Spinal cord (tissue), 9 donors: ENCODE measurements at regions not wholly inside any gene's neighbourhood (a gene's known extent, or its start where the extent isn't known, plus 50 kb on each side); places are given as distances from the start of the nearest gene placed in this dataset.

ENCODE experiments used
- DNase-seq, 6 donors: peaks; one replicate each; pipeline versions ENCODE4 v3.0.0 to v3.0.0-alpha.2; 2013 to 2015; ENCODE audit warnings: low spot score in 6 of 6, low read depth in 4 of 6
- H3K27ac ChIP-seq: one replicate; pipeline ENCODE4 v1.5.1; 2013; ENCODE audit warnings: low read depth, low read length, control low read depth
- H3K27me3 ChIP-seq: one replicate; pipeline ENCODE4 v1.6.1; 2013; ENCODE audit warnings: low read length; ENCODE audit not compliant: control insufficient read depth, insufficient read depth
- H3K36me3 ChIP-seq: one replicate; pipeline ENCODE4 v1.6.1; 2013; ENCODE audit warnings: low read length; ENCODE audit not compliant: control insufficient read depth, insufficient read depth
- H3K4me1 ChIP-seq: one replicate; pipeline ENCODE4 v1.6.1; 2013; ENCODE audit warnings: low read length; ENCODE audit not compliant: control insufficient read depth, insufficient read depth
- H3K4me3 ChIP-seq: one replicate; pipeline ENCODE4 v1.5.1; 2013; ENCODE audit warnings: low read depth, low read length, control low read depth
- H3K9me3 ChIP-seq: one replicate; pipeline ENCODE4 v1.6.1; 2013; ENCODE audit warnings: low read length; ENCODE audit not compliant: control insufficient read depth, insufficient read depth
- WGBS: methylation state at CpG from one replicate; pipeline ENCODE4 v1.1.5; 2013; ENCODE audit warnings: missing lambda C conversion rate; ENCODE audit not compliant: insufficient coverage; 5-methylcytosine and 5-hydroxymethylcytosine counted together
- donor health status: healthy.

GRCh38 chr15:25058080-25058785, 103.4 kb downstream of the SNRPN start:
- H3K36me3 ChIP-seq: peaks cover 97% of the 10 kb centered on the region

GRCh38 chr15:25059698-25060471, 105.1 kb downstream of the SNRPN start:
- Histone ChIP-seq H3K36me3 (peaks cover 97% of the 10 kb centered on the region), H3K4me1 (no peaks in the 10 kb centered on the region), H3K9me3 (peaks cover 54% of the 10 kb centered on the region), H3K27me3 (no peaks in the 10 kb centered on the region), H3K4me3 (no peak overlapping the region), H3K27ac (no peak overlapping the region)
- no peak for DNase-seq
- 86% methylated on average over 16 of the region's 20 CpGs for WGBS

More at GRCh38 chr15:25058080-25058785, 103.4 kb downstream of the SNRPN start:
- no peaks in the 10 kb centered on the region for H3K4me1 ChIP-seq
- H3K27ac ChIP-seq: no peak overlapping the region
- peaks cover 56% of the 10 kb centered on the region for H3K9me3 ChIP-seq
- no peaks in the 10 kb centered on the region for H3K27me3 ChIP-seq
- DNase-seq: no peak
- no peak overlapping the region for H3K4me3 ChIP-seq
- WGBS: 89% methylated on average over 17 of the region's 18 CpGs

- Histone ChIP-seq H3K36me3 (peaks cover 97% of the 10 kb centered on the region), H3K4me3 (no peak overlapping the region)
Observed at GRCh38 chr15:25060472-25060803, 105.7 kb downstream of the SNRPN start.

GRCh38 chr15:25060996-25061620, 106.3 kb downstream of the SNRPN start:
- no peak overlapping the region for H3K4me3 ChIP-seq
- H3K4me1 ChIP-seq: no peaks in the 10 kb centered on the region
- no peak overlapping the region for H3K27ac ChIP-seq
- peaks cover 97% of the 10 kb centered on the region for H3K36me3 ChIP-seq
- 81% methylated on average over 10 of the region's 10 CpGs for WGBS
- DNase-seq: no peak
- H3K27me3 ChIP-seq: no peaks in the 10 kb centered on the region
- H3K9me3 ChIP-seq: peaks cover 60% of the 10 kb centered on the region

More at GRCh38 chr15:25060472-25060803, 105.7 kb downstream of the SNRPN start:
- no peak for DNase-seq
- Histone ChIP-seq H3K27me3 (no peaks in the 10 kb centered on the region), H3K9me3 (peaks cover 58% of the 10 kb centered on the region), H3K4me1 (no peaks in the 10 kb centered on the region), H3K27ac (no peak overlapping the region)
- WGBS: 86% methylated on average over 7 of the region's 8 CpGs

GRCh38 chr15:25061808-25062550, 107.2 kb downstream of the SNRPN start:
- Histone ChIP-seq H3K27ac (no peak overlapping the region), H3K4me1 (no peaks in the 10 kb centered on the region), H3K27me3 (no peaks in the 10 kb centered on the region), H3K4me3 (no peak overlapping the region), H3K9me3 (peaks cover 67% of the 10 kb centered on the region), H3K36me3 (peaks cover 99% of the 10 kb centered on the region)
- DNase-seq: no peak
- 92% methylated on average over 22 of the region's 23 CpGs for WGBS

- WGBS: 84% methylated on average over 13 of the region's 13 CpGs
- H3K4me3 ChIP-seq: no peak overlapping the region
Observed at GRCh38 chr15:25062551-25063430, 108.0 kb downstream of the SNRPN start.

GRCh38 chr15:25065286-25065685, 110.5 kb downstream of the SNRPN start:
- no peak overlapping the region for H3K27ac ChIP-seq
- H3K27me3 ChIP-seq: no peaks in the 10 kb centered on the region
- no peaks in the 10 kb centered on the region for H3K4me1 ChIP-seq
- H3K36me3 ChIP-seq: peaks cover 96% of the 10 kb centered on the region
- WGBS: 90% methylated on average over 8 of the region's 9 CpGs
- H3K9me3 ChIP-seq: peaks cover 65% of the 10 kb centered on the region
- DNase-seq: no peak
- no peak overlapping the region for H3K4me3 ChIP-seq

More at GRCh38 chr15:25062551-25063430, 108.0 kb downstream of the SNRPN start:
- Histone ChIP-seq H3K27ac (no peak overlapping the region), H3K4me1 (no peaks in the 10 kb centered on the region), H3K27me3 (no peaks in the 10 kb centered on the region), H3K36me3 (peaks cover 96% of the 10 kb centered on the region), H3K9me3 (peaks cover 60% of the 10 kb centered on the region)
- DNase-seq: no peak

- no peak for DNase-seq
- WGBS: 87% methylated on average over 11 of the region's 11 CpGs
- H3K36me3 ChIP-seq: peaks cover 95% of the 10 kb centered on the region
Observed at GRCh38 chr15:25065876-25066275, 111.1 kb downstream of the SNRPN start.

More at GRCh38 chr15:25065876-25066275, 111.1 kb downstream of the SNRPN start:
- no peak overlapping the region for H3K4me3 ChIP-seq
- no peaks in the 10 kb centered on the region for H3K27me3 ChIP-seq
- H3K27ac ChIP-seq: no peak overlapping the region
- peaks cover 65% of the 10 kb centered on the region for H3K9me3 ChIP-seq
- H3K4me1 ChIP-seq: no peaks in the 10 kb centered on the region
